RPMI7951 (cell line): ENCODE measurements at regions not wholly inside any gene's neighbourhood (a gene's known extent, or its start where the extent isn't known, plus 50 kb on each side); places are given as distances from the start of the nearest gene placed in this dataset.
"Not testable (repeated sequence)": the region's sequence is repeated elsewhere in the genome, so short reads cannot be mapped to it uniquely, and the experiment has no call there.

ENCODE experiments used
- DNase-seq: peaks from one replicate; pipeline ENCODE4 v3.0.0-alpha.2; 2012; ENCODE audit warnings: low read depth

- DNase-seq, result peak; percentile 57
Observed at GRCh38 chr6:121688974-121689373, 253.5 kb downstream of the GJA1 start.

- DNase-seq, result peak; percentile 75
Observed at GRCh38 chr6:121691126-121691551, 255.7 kb downstream of the GJA1 start.

GRCh38 chr6:121694389-121694788 is 258.9 kb downstream of the GJA1 start:
- DNase-seq, result peak; percentile 70

GRCh38 chr6:121694801-121695251 is 259.4 kb downstream of the GJA1 start:
- peak; percentile 65 for DNase-seq

GRCh38 chr6:121695329-121695728 is 259.9 kb downstream of the GJA1 start:
- no peak for DNase-seq

- no peak for DNase-seq
Observed at GRCh38 chr6:121697921-121698320, 262.5 kb downstream of the GJA1 start.

GRCh38 chr6:121698617-121699016 is 263.2 kb downstream of the GJA1 start:
- DNase-seq, result peak; percentile 19

- not testable (repeated sequence) for DNase-seq
Observed at GRCh38 chr6:121703129-121703528, 267.7 kb downstream of the GJA1 start.

- peak; percentile 44 for DNase-seq
Observed at GRCh38 chr6:121711472-121711871, 276.0 kb downstream of the GJA1 start.

GRCh38 chr6:121717686-121718085 is 282.2 kb downstream of the GJA1 start:
- DNase-seq, result no peak

GRCh38 chr6:121720867-121721266 is 285.4 kb downstream of the GJA1 start:
- DNase-seq, result not testable (repeated sequence)

- DNase-seq, result no peak
Observed at GRCh38 chr6:121723623-121724022, 288.2 kb downstream of the GJA1 start.

GRCh38 chr6:121724576-121724975 is 289.1 kb downstream of the GJA1 start:
- no peak for DNase-seq

GRCh38 chr6:121726596-121726995 is 291.1 kb downstream of the GJA1 start:
- no peak for DNase-seq

GRCh38 chr6:121730616-121731015 is 295.2 kb downstream of the GJA1 start:
- no peak for DNase-seq

GRCh38 chr6:121731381-121731780 is 295.9 kb downstream of the GJA1 start:
- DNase-seq, result no peak

- no peak for DNase-seq
Observed at GRCh38 chr6:121732641-121733040, 297.2 kb downstream of the GJA1 start.

GRCh38 chr6:121733234-121733633 is 297.8 kb downstream of the GJA1 start:
- no peak for DNase-seq

GRCh38 chr6:121740188-121740587 is 304.7 kb downstream of the GJA1 start:
- not testable (repeated sequence) for DNase-seq

GRCh38 chr6:121743691-121744090 is 308.2 kb downstream of the GJA1 start:
- no peak for DNase-seq

GRCh38 chr6:121748376-121748775 is 312.9 kb downstream of the GJA1 start:
- peak; percentile 76 for DNase-seq

- DNase-seq, result peak; percentile 42
Observed at GRCh38 chr6:121748850-121749249, 313.4 kb downstream of the GJA1 start.

- no peak for DNase-seq
Observed at GRCh38 chr6:121755485-121755884, 320.0 kb downstream of the GJA1 start.

- DNase-seq, result no peak
Observed at GRCh38 chr6:121756666-121757065, 321.2 kb downstream of the GJA1 start.

GRCh38 chr6:121759370-121759769 is 323.9 kb downstream of the GJA1 start:
- DNase-seq, result no peak
